ENCODE measurements at regions not wholly inside any gene's neighbourhood (a gene's known extent, or its start where the extent isn't known, plus 50 kb on each side); places are given as distances from the start of the nearest gene placed in this dataset.

DNA sequence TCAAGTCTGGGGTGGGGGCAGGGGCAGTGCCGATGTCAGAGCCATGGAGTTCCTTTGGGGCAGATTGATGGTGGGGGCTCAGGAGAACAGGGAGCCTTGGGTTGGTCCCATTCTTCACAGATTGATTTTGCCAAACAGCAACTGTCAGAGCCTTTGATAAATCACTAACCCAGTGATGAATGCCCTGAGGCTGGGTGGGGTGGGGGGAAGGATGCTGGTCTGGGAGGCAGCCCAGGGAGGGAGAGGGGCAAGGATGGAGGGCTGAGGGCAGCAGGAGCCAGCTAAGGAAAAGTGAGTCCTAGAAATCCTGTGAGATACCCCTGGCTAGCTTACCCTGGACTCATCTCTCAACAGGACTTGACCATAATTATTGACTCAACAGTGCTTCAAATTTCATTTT, 60.1 kb upstream of the ARAP3 start:
- H3K4me3 ChIP-seq (replicated peaks; ENCODE audit: low read depth, low read length), result no peak overlapping the region
- DNase-seq (ENCODE audit: low read depth), result no peak
- no peak for TF ChIP-seq CTCF (IDR thresholded peaks at IDR 0.05; ENCODE audit: low read length, missing control alignments)

GRCh38 chr5:141740885-141741284, 58.9 kb upstream of the ARAP3 start:
- no peak for TF ChIP-seq CTCF (IDR thresholded peaks at IDR 0.05; ENCODE audit: low read length, missing control alignments)

DNA sequence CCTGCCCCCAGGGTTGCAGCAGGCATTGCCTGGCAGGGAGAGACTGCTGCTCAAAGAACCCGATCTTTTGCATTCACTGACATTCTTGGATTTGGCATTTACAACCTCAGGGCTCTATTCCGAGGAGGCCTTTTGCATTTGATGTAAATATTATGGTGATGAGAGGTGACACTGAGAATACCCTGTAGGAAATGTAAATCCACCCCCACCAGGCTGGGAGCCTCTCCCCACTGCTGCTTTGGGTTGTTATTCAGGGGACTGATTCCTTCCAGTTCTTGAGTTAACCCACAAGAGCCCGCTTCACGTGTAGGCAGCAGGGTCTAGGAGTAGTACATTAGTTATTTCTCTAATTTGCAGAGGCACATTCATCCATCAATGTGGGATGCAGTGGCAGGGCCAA, 55.5 kb upstream of the ARAP3 start:
- H3K4me3 ChIP-seq (replicated peaks; ENCODE audit: low read depth, low read length), result no peak overlapping the region
- DNase-seq (ENCODE audit: low read depth), result no peak
- no peak for TF ChIP-seq CTCF (IDR thresholded peaks at IDR 0.05; ENCODE audit: low read length, missing control alignments)

More at GRCh38 chr5:141740885-141741284, 58.9 kb upstream of the ARAP3 start:
- DNase-seq (ENCODE audit: low read depth), result no peak
- H3K4me3 ChIP-seq (replicated peaks; ENCODE audit: low read depth, low read length), result no peak overlapping the region

DNA sequence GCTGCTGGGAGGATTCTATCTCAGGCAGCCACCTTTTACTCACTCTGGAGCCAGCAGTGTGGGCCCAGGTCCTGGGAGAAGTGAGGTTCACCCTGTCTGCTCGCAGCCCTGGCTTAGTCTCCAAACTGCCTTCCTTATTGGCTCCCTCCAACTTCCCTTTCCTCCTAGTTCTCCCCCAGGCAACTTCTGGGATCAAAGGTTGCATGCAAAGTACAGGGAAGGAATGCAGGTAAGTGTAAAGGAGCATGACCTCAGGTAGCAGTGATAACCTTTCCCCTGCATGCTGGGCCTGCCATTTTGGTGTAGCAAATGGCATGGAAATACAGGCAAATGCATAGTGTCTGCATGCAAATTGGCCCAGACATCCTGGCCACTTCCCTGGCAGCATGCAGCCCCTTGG, 53.8 kb upstream of the ARAP3 start:
- TF ChIP-seq CTCF (IDR thresholded peaks at IDR 0.05; ENCODE audit: low read length, missing control alignments), result no peak
- no peak overlapping the region for H3K4me3 ChIP-seq (replicated peaks; ENCODE audit: low read depth, low read length)
- no peak for DNase-seq (ENCODE audit: low read depth)

DNA sequence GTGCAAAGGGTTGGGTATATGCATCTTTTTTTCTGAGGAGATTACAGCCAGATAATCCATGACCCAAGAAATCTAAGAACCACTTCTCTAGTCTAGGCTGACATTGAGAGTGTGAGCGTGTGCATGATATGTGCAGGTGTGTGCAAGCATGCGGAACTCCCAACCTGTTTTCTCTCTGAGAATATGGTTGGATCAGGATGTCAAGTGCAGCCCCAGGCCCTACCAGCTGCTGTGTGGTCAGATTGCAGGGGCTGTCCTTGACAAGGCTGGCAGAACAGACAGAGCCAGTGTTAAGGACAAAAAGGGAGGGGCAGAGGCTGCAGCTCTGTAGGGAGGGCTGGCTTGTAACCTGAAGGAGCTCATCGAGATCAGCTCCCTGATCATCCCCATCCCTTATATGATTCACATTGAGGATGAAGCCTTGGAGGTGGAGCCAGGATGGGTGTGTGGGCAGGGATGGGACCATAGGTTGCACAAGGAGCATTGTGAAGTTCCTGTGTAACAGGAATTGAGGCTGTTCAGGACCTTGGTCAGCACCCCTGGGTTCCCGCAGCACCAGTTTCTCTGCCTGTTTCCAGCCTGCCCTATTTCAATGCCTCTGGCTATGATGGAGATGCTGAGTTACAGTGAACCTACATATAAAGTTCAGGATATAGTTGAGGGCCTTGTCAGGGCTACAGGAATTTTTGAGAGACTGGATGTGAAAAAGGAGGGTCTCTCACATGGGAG, 52.6 kb upstream of the ARAP3 start:
- H3K4me3 ChIP-seq (replicated peaks; ENCODE audit: low read depth, low read length), result no peak overlapping the region
- TF ChIP-seq CTCF (IDR thresholded peaks at IDR 0.05; ENCODE audit: low read length, missing control alignments), result no peak
- peak; percentile 83 for DNase-seq (ENCODE audit: low read depth)

- no peak overlapping the region for H3K4me3 ChIP-seq (replicated peaks; ENCODE audit: low read depth, low read length)
- no peak for TF ChIP-seq CTCF (IDR thresholded peaks at IDR 0.05; ENCODE audit: low read length, missing control alignments)
- no peak for DNase-seq (ENCODE audit: low read depth)
Observed at GRCh38 chr5:141733198-141733597, 51.2 kb upstream of the ARAP3 start.

DNA sequence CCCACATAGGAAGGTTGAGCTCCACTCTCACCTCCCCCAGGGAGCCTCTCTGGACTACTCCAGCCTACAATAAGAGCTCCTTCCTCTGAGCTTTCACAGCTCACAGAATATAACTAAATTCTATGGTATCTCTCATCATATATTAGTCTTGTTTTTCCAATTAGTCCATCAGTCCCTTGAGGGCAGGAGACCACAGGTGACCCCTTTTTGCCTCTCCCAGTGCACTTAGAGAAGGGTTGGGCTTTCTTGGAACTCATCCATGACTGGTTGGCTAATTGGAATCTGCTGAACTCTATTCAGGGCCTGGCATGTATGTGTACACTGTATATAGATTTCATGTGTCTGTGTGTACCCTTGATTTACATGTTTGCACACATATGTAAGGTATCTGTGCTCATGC, 50.4 kb upstream of the ARAP3 start:
- TF ChIP-seq CTCF (IDR thresholded peaks at IDR 0.05; ENCODE audit: low read length, missing control alignments), result no peak
- no peak for DNase-seq (ENCODE audit: low read depth)
- no peak overlapping the region for H3K4me3 ChIP-seq (replicated peaks; ENCODE audit: low read depth, low read length)
